Smooth muscle cell (in vitro differentiated cells): ENCODE measurements at regions not wholly inside any gene's neighbourhood (a gene's known extent, or its start where the extent isn't known, plus 50 kb on each side); places are given as distances from the start of the nearest gene placed in this dataset.
A peak's percentile ranks its signal among the peaks of the same experiment; 100 is the strongest.

ENCODE experiments used
- DNase-seq: peaks from one replicate; lab custom pipeline; 2025; ENCODE audit not compliant: unreplicated experiment; lab: John Stamatoyannopoulos, UW
- H2AFZ ChIP-seq: fragments of 200-600 bp; sonication (generic); 2 replicates; pipeline ENCODE4 v1.6.0; 2016; ENCODE audit warnings: antibody characterized with exemption, low read depth, mild to moderate bottlenecking
- H3F3A ChIP-seq: fragments of 200-600 bp; sonication (generic); 2 replicates; pipeline ENCODE4 v1.6.0; 2017; ENCODE audit warnings: antibody characterized with exemption, low read depth
- H3K27ac ChIP-seq: fragments of 200-600 bp; sonication (generic); 2 replicates; pipeline ENCODE4 v1.5.1; 2016; ENCODE audit warnings: low read depth, mild to moderate bottlenecking
- H3K27me3 ChIP-seq: fragments of 200-600 bp; sonication (generic); 2 replicates; pipeline ENCODE4 v1.6.1; 2016; ENCODE audit warnings: low read depth, mild to moderate bottlenecking
- H3K36me3 ChIP-seq: fragments of 200-600 bp; sonication (generic); 2 replicates; pipeline ENCODE4 v1.5.1; 2016; ENCODE audit warnings: low read depth
- H3K4me1 ChIP-seq: fragments of 200-600 bp; sonication (generic); 2 replicates; pipeline ENCODE4 v1.5.1; 2016; ENCODE audit warnings: low read depth
- H3K4me2 ChIP-seq: fragments of 200-600 bp; sonication (generic); 2 replicates; pipeline ENCODE4 v1.6.0; 2016; ENCODE audit warnings: mild to moderate bottlenecking
- H3K4me3 ChIP-seq: fragments of 200-600 bp; sonication (generic); 2 replicates; pipeline ENCODE4 v1.5.1; 2016; ENCODE audit warnings: mild to moderate bottlenecking
- H3K79me2 ChIP-seq: fragments of 200-600 bp; sonication (generic); 2 replicates; pipeline ENCODE4 v1.6.0; 2016; ENCODE audit warnings: low read depth, mild to moderate bottlenecking
- H3K9ac ChIP-seq: fragments of 200-600 bp; sonication (generic); 2 replicates; pipeline ENCODE4 v1.6.0; 2016; ENCODE audit warnings: low read depth
- H3K9me3 ChIP-seq: fragments of 200-600 bp; sonication (generic); replicated peaks from 2 replicates; pipeline ENCODE4 v1.5.1; 2016; ENCODE audit warnings: low read depth
- H4K20me1 ChIP-seq: fragments of 200-600 bp; sonication (generic); 2 replicates; pipeline ENCODE4 v1.6.0; 2016; ENCODE audit warnings: low read depth
- WGBS: methylation state at CpG from one replicate; pipeline ENCODE4 v1.1.7; 2016; ENCODE audit warnings: low lambda C conversion rate; 5-methylcytosine and 5-hydroxymethylcytosine counted together
- TF ChIP-seq, protein P1 (sequence below): fragments of 200-600 bp; sonication (generic); IDR thresholded peaks from 2 replicates; pipeline ENCODE4 v1.5.1; 2017; ENCODE audit warnings: borderline replicate concordance, mild to moderate bottlenecking, antibody characterized with exemption; ENCODE audit not compliant: insufficient read depth, poor library complexity, severe bottlenecking

DNA sequence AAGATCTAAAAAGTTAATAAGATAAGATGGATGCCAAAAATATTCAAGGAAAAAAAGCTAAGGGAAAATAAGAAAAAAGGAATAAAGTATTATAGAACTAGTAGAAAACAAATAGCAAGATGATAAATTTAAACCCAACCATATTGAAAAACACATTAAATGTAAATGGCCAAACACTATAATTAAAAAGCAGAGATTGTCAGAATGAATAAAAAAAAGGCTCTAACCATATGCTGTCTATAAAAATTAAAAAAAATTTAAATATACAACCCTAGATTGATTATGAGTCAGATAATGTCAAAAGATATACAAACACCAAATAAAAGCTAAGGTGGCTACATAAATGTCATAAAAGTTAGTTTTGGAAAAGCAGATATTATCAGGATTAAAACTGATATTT, 617.5 kb upstream of the SGCG start:
- Histone ChIP-seq H3K9me3 (no peaks in the 10 kb centered on the region), H2AFZ (no peak overlapping the region), H3F3A (no peaks in the 10 kb centered on the region), H4K20me1 (no peaks in the 10 kb centered on the region), H3K36me3 (no peaks in the 10 kb centered on the region), H3K4me3 (no peak overlapping the region), H3K27me3 (no peaks in the 10 kb centered on the region), H3K4me2 (no peak overlapping the region), H3K79me2 (no peaks in the 10 kb centered on the region), H3K27ac (no peak overlapping the region), H3K4me1 (no peaks in the 10 kb centered on the region), H3K9ac (no peak overlapping the region)
- TF ChIP-seq, protein P1, sequence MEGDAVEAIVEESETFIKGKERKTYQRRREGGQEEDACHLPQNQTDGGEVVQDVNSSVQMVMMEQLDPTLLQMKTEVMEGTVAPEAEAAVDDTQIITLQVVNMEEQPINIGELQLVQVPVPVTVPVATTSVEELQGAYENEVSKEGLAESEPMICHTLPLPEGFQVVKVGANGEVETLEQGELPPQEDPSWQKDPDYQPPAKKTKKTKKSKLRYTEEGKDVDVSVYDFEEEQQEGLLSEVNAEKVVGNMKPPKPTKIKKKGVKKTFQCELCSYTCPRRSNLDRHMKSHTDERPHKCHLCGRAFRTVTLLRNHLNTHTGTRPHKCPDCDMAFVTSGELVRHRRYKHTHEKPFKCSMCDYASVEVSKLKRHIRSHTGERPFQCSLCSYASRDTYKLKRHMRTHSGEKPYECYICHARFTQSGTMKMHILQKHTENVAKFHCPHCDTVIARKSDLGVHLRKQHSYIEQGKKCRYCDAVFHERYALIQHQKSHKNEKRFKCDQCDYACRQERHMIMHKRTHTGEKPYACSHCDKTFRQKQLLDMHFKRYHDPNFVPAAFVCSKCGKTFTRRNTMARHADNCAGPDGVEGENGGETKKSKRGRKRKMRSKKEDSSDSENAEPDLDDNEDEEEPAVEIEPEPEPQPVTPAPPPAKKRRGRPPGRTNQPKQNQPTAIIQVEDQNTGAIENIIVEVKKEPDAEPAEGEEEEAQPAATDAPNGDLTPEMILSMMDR: no peak
- DNase-seq: no peak

DNA sequence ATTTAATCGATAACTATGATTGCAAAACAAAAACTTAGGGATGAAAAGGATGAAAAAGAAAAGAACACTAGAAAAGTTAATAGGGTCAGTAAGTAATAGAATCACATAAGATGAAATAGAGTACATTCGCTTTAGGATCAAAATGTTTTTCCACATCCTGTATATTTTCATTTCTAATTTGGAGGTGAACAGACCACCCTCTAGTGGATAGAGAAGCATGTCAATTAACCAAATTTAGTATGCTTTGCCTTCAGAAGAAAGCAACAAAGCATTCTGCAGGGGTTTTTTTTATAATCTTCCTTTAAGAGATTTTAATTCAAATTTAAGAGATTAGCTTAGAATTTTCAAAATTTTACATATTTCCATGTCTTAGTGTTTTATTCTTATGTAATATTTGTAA, 611.0 kb upstream of the SGCG start:
- H3K27me3 ChIP-seq: no peaks in the 10 kb centered on the region
- H2AFZ ChIP-seq: no peak overlapping the region
- H3K27ac ChIP-seq: no peak overlapping the region
- no peaks in the 10 kb centered on the region for H3K4me1 ChIP-seq
- no peak for DNase-seq
- H3K79me2 ChIP-seq: no peaks in the 10 kb centered on the region
- H3K9ac ChIP-seq: no peak overlapping the region
- no peaks in the 10 kb centered on the region for H3K36me3 ChIP-seq
- WGBS: 91% methylated on average over 2 of the region's 2 CpGs
- H4K20me1 ChIP-seq: no peaks in the 10 kb centered on the region
- H3K9me3 ChIP-seq: no peaks in the 10 kb centered on the region
- no peak overlapping the region for H3K4me2 ChIP-seq
- TF ChIP-seq, protein P1: peak; percentile 12
- no peaks in the 10 kb centered on the region for H3F3A ChIP-seq
- no peak overlapping the region for H3K4me3 ChIP-seq

DNA sequence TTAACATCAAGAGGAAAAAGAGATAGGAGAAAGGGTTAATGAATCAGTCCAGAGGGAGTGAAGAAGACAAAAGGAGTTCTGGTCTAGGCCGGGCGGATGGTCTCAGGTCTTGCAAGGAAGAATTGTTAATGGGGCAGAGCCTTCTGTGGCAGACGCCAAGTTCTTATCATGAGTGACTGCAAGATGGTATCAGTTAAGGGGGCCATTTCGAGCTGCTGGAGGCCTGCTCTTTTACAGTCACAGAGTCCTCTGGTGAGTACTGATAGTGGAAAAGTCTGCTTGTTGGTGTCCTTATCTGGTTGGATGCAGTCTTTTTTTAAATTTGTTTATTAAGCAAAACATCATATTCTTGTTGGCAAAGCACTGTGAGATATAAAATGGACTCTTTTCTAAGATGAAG, 590.9 kb upstream of the SGCG start:
- Histone ChIP-seq H3K36me3 (no peaks in the 10 kb centered on the region), H3K79me2 (no peaks in the 10 kb centered on the region), H4K20me1 (no peaks in the 10 kb centered on the region)

DNA sequence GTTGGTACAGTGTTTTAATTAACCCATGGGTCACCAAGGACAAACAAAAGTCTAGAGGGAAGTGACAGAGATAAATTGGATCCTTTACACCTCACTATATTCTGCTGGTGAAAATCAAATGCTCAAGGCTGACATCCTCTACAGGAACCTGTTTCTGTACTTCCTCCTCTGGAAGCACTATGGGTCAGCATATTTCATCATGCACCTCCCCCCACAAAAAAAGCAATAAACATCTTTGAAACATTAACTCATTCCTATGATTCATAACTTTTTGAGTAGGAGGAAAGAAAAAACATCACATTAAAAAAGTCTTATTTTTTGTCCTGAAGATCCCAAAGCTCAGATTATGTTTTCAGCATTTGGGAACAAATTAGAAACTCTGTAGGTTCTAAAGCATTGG, 588.3 kb upstream of the SGCG start:
- no peaks in the 10 kb centered on the region for H3K27me3 ChIP-seq
- H3K36me3 ChIP-seq: no peaks in the 10 kb centered on the region
- TF ChIP-seq, protein P1: no peak

More for the DNA sequence above, 590.9 kb upstream of the SGCG start:
- TF ChIP-seq, protein P1: no peak
- DNase-seq: no peak
- Histone ChIP-seq H3K27me3 (no peaks in the 10 kb centered on the region), H2AFZ (no peak overlapping the region), H3K4me1 (no peaks in the 10 kb centered on the region), H3K27ac (no peak overlapping the region), H3K9me3 (no peaks in the 10 kb centered on the region), H3K4me3 (no peak overlapping the region), H3F3A (no peaks in the 10 kb centered on the region), H3K9ac (no peak overlapping the region), H3K4me2 (no peak overlapping the region)
- 18% methylated on average over 4 of the region's 4 CpGs for WGBS

More for the DNA sequence above, 588.3 kb upstream of the SGCG start:
- no peaks in the 10 kb centered on the region for H3K4me1 ChIP-seq
- H3K4me2 ChIP-seq: no peak overlapping the region
- no peak for DNase-seq
- peaks cover 11% of the 10 kb centered on the region for H3F3A ChIP-seq
- no peak overlapping the region for H3K4me3 ChIP-seq
- H3K9ac ChIP-seq: no peak overlapping the region
- H2AFZ ChIP-seq: no peak overlapping the region
- H3K27ac ChIP-seq: no peak overlapping the region
- no peaks in the 10 kb centered on the region for H4K20me1 ChIP-seq
- H3K9me3 ChIP-seq: no peaks in the 10 kb centered on the region
- H3K79me2 ChIP-seq: no peaks in the 10 kb centered on the region
